GM12878 (cell line): ENCODE measurements at regions not wholly inside any gene's neighbourhood (a gene's known extent, or its start where the extent isn't known, plus 50 kb on each side); places are given as distances from the start of the nearest gene placed in this dataset.

Experiments
- EZH2 ChIP-seq: IDR thresholded peaks from 2 replicates; pipeline ENCODE4 v1.6.1; 2012; ENCODE audit warnings: low read depth, mild to moderate bottlenecking, control low read depth, inconsistent platforms, low read length, borderline replicate concordance; ENCODE audit not compliant: control insufficient read depth
- MYC ChIP-seq: IDR thresholded peaks from 2 replicates; pipeline ENCODE4 v1.6.1; 2011; ENCODE audit warnings: mild to moderate bottlenecking, low read length, moderate library complexity, inconsistent platforms; ENCODE audit not compliant: insufficient read depth, insufficient replicate concordance, insufficient read length, severe bottlenecking
- POLR2A ChIP-seq: IDR thresholded peaks from 2 replicates; pipeline ENCODE4 v1.6.1; 2011; ENCODE audit warnings: low read depth, mild to moderate bottlenecking, low read length
- SUZ12 ChIP-seq: fragments of 200-600 bp; sonication (generic); IDR thresholded peaks from one replicate; pipeline ENCODE4 v1.6.1; 2018; ENCODE audit warnings: antibody characterized with exemption, mild to moderate bottlenecking; ENCODE audit not compliant: unreplicated experiment
- TF ChIP-seq, protein P1 (sequence below), 3 experiments: IDR thresholded peaks in 2 of 3; conservative IDR thresholded peaks in 1 of 3; 2 replicates each; pipeline ENCODE4 v1.5.1; 2011; ENCODE audit warnings: low read depth in 3 of 3, low read length in 3 of 3, mild to moderate bottlenecking in 3 of 3, control low read depth in 2 of 3, moderate library complexity in 2 of 3, inconsistent platforms in 1 of 3, mixed read lengths in 1 of 3; ENCODE audit not compliant: control insufficient read depth in 2 of 3, insufficient read depth in 1 of 3; ENCODE audit errors: extremely low read depth in 1 of 3

GRCh38 chr5:1949253-1949652 is 66.5 kb upstream of the IRX4 start:
- TF ChIP-seq MYC: no peak
- TF ChIP-seq SUZ12: no peak
- no peak for TF ChIP-seq EZH2
- TF ChIP-seq, protein P1, sequence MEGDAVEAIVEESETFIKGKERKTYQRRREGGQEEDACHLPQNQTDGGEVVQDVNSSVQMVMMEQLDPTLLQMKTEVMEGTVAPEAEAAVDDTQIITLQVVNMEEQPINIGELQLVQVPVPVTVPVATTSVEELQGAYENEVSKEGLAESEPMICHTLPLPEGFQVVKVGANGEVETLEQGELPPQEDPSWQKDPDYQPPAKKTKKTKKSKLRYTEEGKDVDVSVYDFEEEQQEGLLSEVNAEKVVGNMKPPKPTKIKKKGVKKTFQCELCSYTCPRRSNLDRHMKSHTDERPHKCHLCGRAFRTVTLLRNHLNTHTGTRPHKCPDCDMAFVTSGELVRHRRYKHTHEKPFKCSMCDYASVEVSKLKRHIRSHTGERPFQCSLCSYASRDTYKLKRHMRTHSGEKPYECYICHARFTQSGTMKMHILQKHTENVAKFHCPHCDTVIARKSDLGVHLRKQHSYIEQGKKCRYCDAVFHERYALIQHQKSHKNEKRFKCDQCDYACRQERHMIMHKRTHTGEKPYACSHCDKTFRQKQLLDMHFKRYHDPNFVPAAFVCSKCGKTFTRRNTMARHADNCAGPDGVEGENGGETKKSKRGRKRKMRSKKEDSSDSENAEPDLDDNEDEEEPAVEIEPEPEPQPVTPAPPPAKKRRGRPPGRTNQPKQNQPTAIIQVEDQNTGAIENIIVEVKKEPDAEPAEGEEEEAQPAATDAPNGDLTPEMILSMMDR (IDR thresholded peaks at IDR 0.05 in 2 of 3, conservative IDR thresholded peaks at IDR 0.05 in 1 of 3; ENCODE audit: control insufficient read depth in 2 of 3, extremely low read depth in 1 of 3, insufficient read depth in 1 of 3, low read depth in 3 of 3, low read length in 3 of 3): no peak
- no peak for TF ChIP-seq POLR2A
